GM10248 (cell line): ENCODE measurements at regions not wholly inside any gene's neighbourhood (a gene's known extent, or its start where the extent isn't known, plus 50 kb on each side); places are given as distances from the start of the nearest gene placed in this dataset.

Experiments used
- CTCF ChIA-PET: fragments of 300-600 bp; sonication (Branson Sonifier 250); formaldehyde crosslinking; extraction: SDS; loops from one replicate; lab custom pipeline; 2021; ENCODE audit warnings: antibody characterized with exemption; lab: Yijun Ruan, JAX
- POLR2A ChIA-PET: fragments of 350-650 bp; sonication (Branson Sonifier 250); formaldehyde crosslinking; extraction: SDS; loops from one replicate; lab custom pipeline; 2020; ENCODE audit warnings: antibody characterized with exemption; lab: Yijun Ruan, JAX
- DNase-seq: peaks from one replicate; pipeline ENCODE4 v3.0.0; 2012; ENCODE audit errors: extremely low spot score
- CTCF ChIP-seq: IDR thresholded peaks from 2 replicates; pipeline ENCODE4 v1.5.1; 2012; ENCODE audit warnings: mild to moderate bottlenecking, low read depth; ENCODE audit errors: extremely low read depth, missing control alignments, control extremely low read depth

DNA sequence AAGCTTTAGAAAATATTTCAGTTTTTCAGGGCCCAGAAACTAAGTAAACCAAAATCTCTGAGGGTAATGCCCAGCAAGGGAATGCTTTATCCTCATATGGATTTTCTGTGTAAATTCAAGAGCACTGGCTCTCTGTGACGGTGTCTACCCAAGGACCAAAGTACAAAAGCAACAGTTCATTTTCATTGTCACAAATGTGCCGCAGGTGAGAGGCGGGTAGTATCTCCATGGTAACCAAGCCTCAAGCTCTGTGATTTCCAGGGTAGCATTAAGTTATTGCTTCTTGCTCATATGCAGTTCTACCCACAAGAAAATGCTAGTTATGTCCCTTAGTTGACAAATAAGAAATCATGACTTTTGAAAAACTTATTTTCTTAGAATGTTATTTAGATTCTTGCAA, 164.3 kb downstream of the MTRR start:
- DNase-seq = no peak
- POLR2A ChIA-PET = no interaction called here
- CTCF ChIA-PET = no interaction called here
- no peak for TF ChIP-seq CTCF

DNA sequence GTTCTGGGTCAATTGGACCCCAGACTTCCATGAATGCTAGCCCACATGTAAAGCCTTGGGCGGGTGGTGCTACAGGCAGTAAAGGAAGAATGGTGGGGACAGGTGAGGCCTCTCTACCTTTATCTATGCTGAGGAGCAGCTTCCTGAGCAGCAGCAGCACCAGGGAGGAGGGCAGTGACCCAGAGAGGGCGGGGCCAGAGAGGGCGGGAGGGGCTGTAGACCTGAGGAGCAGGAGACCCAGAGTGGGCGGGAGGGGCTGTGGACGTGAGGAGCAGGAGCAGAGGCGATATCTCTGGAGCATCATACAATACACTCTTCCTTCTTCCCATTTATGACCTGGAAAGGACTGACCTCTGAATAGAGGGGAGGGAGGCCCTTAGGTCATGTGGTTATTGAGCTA, 165.9 kb downstream of the MTRR start:
- CTCF ChIA-PET = interaction anchor here (0.7 to 1.6 kb wide), 3 partner anchors 11 to 25 kb away, joined by 3 to 4 read pairs (median 3); no protein-coding TSS in a partner anchor
- no peak for DNase-seq
- no peak for TF ChIP-seq CTCF
- POLR2A ChIA-PET = no interaction called here

GRCh38 chr5:8048920-8049319, 180.0 kb downstream of the MTRR start:
- no peak for TF ChIP-seq CTCF
- ChIA-PET CTCF (interaction anchor here (1.1 kb wide), 2 partner anchors 12 to 13 kb away, joined by 3 read pairs; no protein-coding TSS in a partner anchor), POLR2A (no interaction called here)
- DNase-seq = no peak

DNA sequence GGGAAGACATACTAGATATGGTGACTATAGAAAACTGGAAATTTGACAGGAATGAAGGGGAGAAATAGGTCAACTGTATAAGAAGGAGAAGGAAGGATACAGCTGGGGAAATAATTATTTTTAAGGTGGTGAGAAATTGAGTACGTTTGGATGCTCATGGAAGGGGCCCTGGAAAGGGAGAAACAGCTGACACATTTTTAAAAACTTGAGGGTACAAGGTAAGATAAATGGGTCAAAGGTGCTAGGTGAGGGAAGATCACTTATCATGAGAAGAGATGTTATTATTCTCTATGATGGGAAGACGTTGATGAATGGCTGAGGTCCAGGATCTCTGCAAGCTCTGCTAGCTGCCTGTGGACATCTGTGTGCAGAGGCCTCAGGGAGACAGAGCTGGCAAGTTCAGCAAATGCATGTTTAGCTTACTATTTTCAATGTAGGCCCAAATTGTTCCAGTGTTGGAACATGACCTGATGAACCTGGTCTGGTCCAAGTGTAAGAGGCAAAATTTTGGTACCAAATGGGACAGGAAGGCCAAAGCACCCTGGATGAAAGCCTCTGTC, 181.7 kb downstream of the MTRR start:
- POLR2A ChIA-PET = no interaction called here
- CTCF ChIA-PET = interaction anchor here (1.0 to 1.1 kb wide), 2 partner anchors 25 to 31 kb away, joined by 3 read pairs; no protein-coding TSS in a partner anchor
- DNase-seq = no peak
- no peak for TF ChIP-seq CTCF

DNA sequence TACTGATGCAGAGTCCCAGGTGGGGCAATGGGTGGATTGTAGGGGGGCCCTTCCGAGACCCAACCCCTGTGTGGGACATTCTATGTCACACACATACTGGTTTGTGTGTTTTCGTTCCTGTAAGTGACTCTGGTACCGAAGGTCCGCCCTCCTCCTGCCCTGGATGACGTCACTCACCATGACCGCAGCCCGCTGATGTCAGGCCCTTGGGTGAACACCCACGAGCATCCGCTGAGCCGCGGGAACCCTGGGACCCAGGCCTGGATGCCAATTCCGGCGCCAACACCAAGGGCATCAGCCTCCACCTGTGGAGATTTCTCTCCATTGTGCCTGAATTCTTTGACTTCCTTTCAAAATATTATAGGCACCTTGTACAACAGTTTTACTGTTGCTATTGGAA, 184.3 kb downstream of the MTRR start:
- ChIA-PET POLR2A (no interaction called here), CTCF (interaction anchor here (1.6 kb wide), 1 partner anchor 11 kb away, joined by 3 read pairs; no protein-coding TSS in a partner anchor)
- no peak for TF ChIP-seq CTCF
- no peak for DNase-seq

DNA sequence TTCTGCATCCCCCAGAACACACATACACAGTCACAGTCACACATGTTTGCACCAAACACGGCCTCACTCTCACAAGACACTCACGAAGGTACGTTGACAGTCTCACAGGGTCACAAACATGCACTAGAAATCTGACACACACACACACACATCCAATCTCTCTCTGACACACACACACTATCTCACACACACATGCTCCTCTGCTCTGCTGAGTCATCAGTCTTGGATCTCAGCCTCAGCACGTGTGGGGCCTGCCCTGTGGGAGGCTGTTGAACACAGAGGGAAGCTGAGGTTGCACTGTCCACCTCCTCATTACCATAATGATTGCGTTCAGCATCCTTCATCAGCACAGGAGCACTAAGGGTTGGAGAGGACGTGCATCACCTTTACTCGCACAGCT, 188.8 kb downstream of the MTRR start:
- TF ChIP-seq CTCF = no peak
- POLR2A ChIA-PET = no interaction called here
- CTCF ChIA-PET = no interaction called here
- DNase-seq = no peak
